ENCODE measurements at regions not wholly inside any gene's neighbourhood (a gene's known extent, or its start where the extent isn't known, plus 50 kb on each side); places are given as distances from the start of the nearest gene placed in this dataset.

- Histone ChIP-seq H3K27me3 (ENCODE audit: low read length) (no peaks in the 10 kb centered on the region), H3K9ac (ENCODE audit: low read length) (no peak overlapping the region), H4K20me1 (ENCODE audit: insufficient read depth, low read depth, low read length) (no peaks in the 10 kb centered on the region), H3K36me3 (ENCODE audit: insufficient read depth, low read length) (no peaks in the 10 kb centered on the region), H3K4me2 (ENCODE audit: low read depth, low read length, poor library complexity, severe bottlenecking) (peak overlapping the region; percentile 34), H3K79me2 (ENCODE audit: low read length) (no peaks in the 10 kb centered on the region), H3K27ac (ENCODE audit: low read length) (peak overlapping the region; percentile 55), H3K4me1 (ENCODE audit: low read length) (peaks cover 77% of the 10 kb centered on the region), H3K9me2 (replicated peaks; ENCODE audit: insufficient read depth, low read length) (no peaks in the 10 kb centered on the region), H2AFZ (ENCODE audit: low read length) (0 out of 2 replicates have a peak overlapping the region, but pooled peaks have one; percentile 27), H3K9me3 (ENCODE audit: low read length) (no peaks in the 10 kb centered on the region), H3K4me3 (ENCODE audit: low read length) (no peak overlapping the region)
- DNase-seq, result peak; percentile 55
Observed at GRCh38 chr21:35231090-35231489, 182.0 kb upstream of the RUNX1 start.

- Histone ChIP-seq H3K36me3 (ENCODE audit: insufficient read depth, low read length) (no peaks in the 10 kb centered on the region), H3K27me3 (ENCODE audit: low read length) (no peaks in the 10 kb centered on the region), H3K9me3 (ENCODE audit: low read length) (no peaks in the 10 kb centered on the region), H3K9me2 (replicated peaks; ENCODE audit: insufficient read depth, low read length) (no peaks in the 10 kb centered on the region), H3K4me1 (ENCODE audit: low read length) (peaks cover 62% of the 10 kb centered on the region), H4K20me1 (ENCODE audit: insufficient read depth, low read depth, low read length) (no peaks in the 10 kb centered on the region), H3K4me3 (ENCODE audit: low read length) (no peak overlapping the region; the same call in 1 of the 2 replicates), H2AFZ (ENCODE audit: low read length) (peak overlapping the region; percentile 55), H3K27ac (ENCODE audit: low read length) (peak overlapping the region; percentile 60), H3K9ac (ENCODE audit: low read length) (no peak overlapping the region), H3K4me2 (ENCODE audit: low read depth, low read length, poor library complexity, severe bottlenecking) (peak overlapping the region; percentile 46), H3K79me2 (ENCODE audit: low read length) (no peaks in the 10 kb centered on the region)
- DNase-seq, result no peak
Observed at GRCh38 chr21:35229290-35229689, 180.2 kb upstream of the RUNX1 start.

- H3K9me2 ChIP-seq (replicated peaks; ENCODE audit: insufficient read depth, low read length), result no peaks in the 10 kb centered on the region
- H3K4me3 ChIP-seq (ENCODE audit: low read length), result 0 out of 2 replicates have a peak overlapping the region, but pooled peaks have one; percentile 21
- no peaks in the 10 kb centered on the region for H3K9me3 ChIP-seq (ENCODE audit: low read length)
- H3K79me2 ChIP-seq (ENCODE audit: low read length), result no peaks in the 10 kb centered on the region
- peak overlapping the region; percentile 39 for H3K9ac ChIP-seq (ENCODE audit: low read length)
- H3K4me1 ChIP-seq (ENCODE audit: low read length), result peaks cover 62% of the 10 kb centered on the region
- H4K20me1 ChIP-seq (ENCODE audit: insufficient read depth, low read depth, low read length), result no peaks in the 10 kb centered on the region
- H3K27ac ChIP-seq (ENCODE audit: low read length), result peak overlapping the region; percentile 96
- H2AFZ ChIP-seq (ENCODE audit: low read length), result no peak overlapping the region
- H3K36me3 ChIP-seq (ENCODE audit: insufficient read depth, low read length), result no peaks in the 10 kb centered on the region
- peak; percentile 80 for DNase-seq
- H3K27me3 ChIP-seq (ENCODE audit: low read length), result no peaks in the 10 kb centered on the region
- H3K4me2 ChIP-seq (ENCODE audit: low read depth, low read length, poor library complexity, severe bottlenecking), result peak overlapping the region; percentile 59
Observed at GRCh38 chr21:35227786-35228185, 178.7 kb upstream of the RUNX1 start.

- Histone ChIP-seq H3K9me2 (replicated peaks; ENCODE audit: insufficient read depth, low read length) (no peaks in the 10 kb centered on the region), H3K9ac (ENCODE audit: low read length) (peak overlapping the region; percentile 43), H3K9me3 (ENCODE audit: low read length) (no peaks in the 10 kb centered on the region), H2AFZ (ENCODE audit: low read length) (no peak overlapping the region), H3K4me3 (ENCODE audit: low read length) (peak overlapping the region; percentile 42; the same call in 1 of the 2 replicates), H3K4me2 (ENCODE audit: low read depth, low read length, poor library complexity, severe bottlenecking) (peak overlapping the region; percentile 59), H3K79me2 (ENCODE audit: low read length) (no peaks in the 10 kb centered on the region), H3K36me3 (ENCODE audit: insufficient read depth, low read length) (no peaks in the 10 kb centered on the region), H4K20me1 (ENCODE audit: insufficient read depth, low read depth, low read length) (no peaks in the 10 kb centered on the region), H3K4me1 (ENCODE audit: low read length) (peaks cover 68% of the 10 kb centered on the region), H3K27me3 (ENCODE audit: low read length) (no peaks in the 10 kb centered on the region), H3K27ac (ENCODE audit: low read length) (peak overlapping the region; percentile 96)
- peak; percentile 91 for DNase-seq
Observed at GRCh38 chr21:35226968-35227744, 178.1 kb upstream of the RUNX1 start.

- H3K9me2 ChIP-seq (replicated peaks; ENCODE audit: insufficient read depth, low read length), result no peaks in the 10 kb centered on the region
- H2AFZ ChIP-seq (ENCODE audit: low read length), result no peak overlapping the region
- H3K9me3 ChIP-seq (ENCODE audit: low read length), result no peaks in the 10 kb centered on the region
- no peaks in the 10 kb centered on the region for H4K20me1 ChIP-seq (ENCODE audit: insufficient read depth, low read depth, low read length)
- peak overlapping the region; percentile 43 for H3K9ac ChIP-seq (ENCODE audit: low read length)
- H3K36me3 ChIP-seq (ENCODE audit: insufficient read depth, low read length), result no peaks in the 10 kb centered on the region
- peak overlapping the region; percentile 42; the same call in 1 of the 2 replicates for H3K4me3 ChIP-seq (ENCODE audit: low read length)
- H3K27ac ChIP-seq (ENCODE audit: low read length), result peak overlapping the region; percentile 96; the same call in 1 of the 2 replicates
- peak overlapping the region; percentile 59 for H3K4me2 ChIP-seq (ENCODE audit: low read depth, low read length, poor library complexity, severe bottlenecking)
- no peaks in the 10 kb centered on the region for H3K27me3 ChIP-seq (ENCODE audit: low read length)
- DNase-seq, result no peak
- H3K79me2 ChIP-seq (ENCODE audit: low read length), result no peaks in the 10 kb centered on the region
- H3K4me1 ChIP-seq (ENCODE audit: low read length), result peaks cover 63% of the 10 kb centered on the region
Observed at GRCh38 chr21:35226328-35226727, 177.2 kb upstream of the RUNX1 start.

GRCh38 chr21:35225573-35225972 lies 176.5 kb upstream of the RUNX1 start:
- Histone ChIP-seq H3K27ac (ENCODE audit: low read length) (no peak overlapping the region), H3K27me3 (ENCODE audit: low read length) (no peaks in the 10 kb centered on the region), H3K4me2 (ENCODE audit: low read depth, low read length, poor library complexity, severe bottlenecking) (no peak overlapping the region), H3K9me2 (replicated peaks; ENCODE audit: insufficient read depth, low read length) (no peaks in the 10 kb centered on the region), H4K20me1 (ENCODE audit: insufficient read depth, low read depth, low read length) (no peaks in the 10 kb centered on the region), H3K9ac (ENCODE audit: low read length) (no peak overlapping the region), H3K79me2 (ENCODE audit: low read length) (no peaks in the 10 kb centered on the region), H3K9me3 (ENCODE audit: low read length) (no peaks in the 10 kb centered on the region), H3K4me1 (ENCODE audit: low read length) (peaks cover 56% of the 10 kb centered on the region), H3K36me3 (ENCODE audit: insufficient read depth, low read length) (no peaks in the 10 kb centered on the region), H2AFZ (ENCODE audit: low read length) (no peak overlapping the region), H3K4me3 (ENCODE audit: low read length) (no peak overlapping the region)
- no peak for DNase-seq

GRCh38 chr21:35223480-35224156 lies 174.5 kb upstream of the RUNX1 start:
- Histone ChIP-seq H3K27ac (ENCODE audit: low read length) (no peak overlapping the region), H3K9me3 (ENCODE audit: low read length) (no peaks in the 10 kb centered on the region)

GRCh38 chr21:35222541-35222941 lies 173.4 kb upstream of the RUNX1 start:
- no peak for DNase-seq
- Histone ChIP-seq H4K20me1 (ENCODE audit: insufficient read depth, low read depth, low read length) (no peaks in the 10 kb centered on the region), H3K79me2 (ENCODE audit: low read length) (no peaks in the 10 kb centered on the region), H3K27me3 (ENCODE audit: low read length) (no peaks in the 10 kb centered on the region), H3K4me1 (ENCODE audit: low read length) (peaks cover 36% of the 10 kb centered on the region), H3K9ac (ENCODE audit: low read length) (peak overlapping the region; percentile 34; the same call in 1 of the 2 replicates), H3K4me2 (ENCODE audit: low read depth, low read length, poor library complexity, severe bottlenecking) (peak overlapping the region; percentile 28), H3K36me3 (ENCODE audit: insufficient read depth, low read length) (no peaks in the 10 kb centered on the region), H2AFZ (ENCODE audit: low read length) (peak overlapping the region; percentile 83), H3K27ac (ENCODE audit: low read length) (peak overlapping the region; percentile 6; the same call in 1 of the 2 replicates), H3K9me3 (ENCODE audit: low read length) (no peaks in the 10 kb centered on the region), H3K9me2 (replicated peaks; ENCODE audit: insufficient read depth, low read length) (no peaks in the 10 kb centered on the region), H3K4me3 (ENCODE audit: low read length) (no peak overlapping the region)

More at GRCh38 chr21:35223480-35224156, 174.5 kb upstream of the RUNX1 start:
- Histone ChIP-seq H3K9ac (ENCODE audit: low read length) (no peak overlapping the region), H3K4me1 (ENCODE audit: low read length) (peaks cover 43% of the 10 kb centered on the region), H3K27me3 (ENCODE audit: low read length) (no peaks in the 10 kb centered on the region), H3K4me2 (ENCODE audit: low read depth, low read length, poor library complexity, severe bottlenecking) (no peak overlapping the region), H4K20me1 (ENCODE audit: insufficient read depth, low read depth, low read length) (no peaks in the 10 kb centered on the region), H3K36me3 (ENCODE audit: insufficient read depth, low read length) (no peaks in the 10 kb centered on the region), H3K4me3 (ENCODE audit: low read length) (no peak overlapping the region), H2AFZ (ENCODE audit: low read length) (no peak overlapping the region), H3K79me2 (ENCODE audit: low read length) (no peaks in the 10 kb centered on the region), H3K9me2 (replicated peaks; ENCODE audit: insufficient read depth, low read length) (no peaks in the 10 kb centered on the region)
- DNase-seq, result no peak
